Right atrium auricular region (tissue), 2 donors: ENCODE measurements at regions not wholly inside any gene's neighbourhood (a gene's known extent, or its start where the extent isn't known, plus 50 kb on each side); places are given as distances from the start of the nearest gene placed in this dataset.

Source experiments
- DNase-seq: peaks from one replicate; pipeline ENCODE4 v3.0.0-alpha.2; 2019; ENCODE audit warnings: low spot score
- H3K27ac ChIP-seq, 2 donors: fragments of 200-600 bp; sonication (generic); 1 replicate in 1 of 2; 2 replicates in 1 of 2; pipeline ENCODE4 v1.5.1; 2016 to 2019
- H3K27me3 ChIP-seq, 2 donors: fragments of 200-600 bp; sonication (generic); one replicate each; pipeline versions ENCODE4 v1.5.1 to v1.6.0; 2017 to 2019
- H3K36me3 ChIP-seq: fragments of 200-600 bp; sonication (generic); one replicate; pipeline ENCODE4 v1.5.1; 2016
- H3K4me1 ChIP-seq, 2 donors: fragments of 200-600 bp; sonication (generic); one replicate each; pipeline versions ENCODE4 v1.5.1 to v1.6.0; 2017 to 2019
- H3K4me3 ChIP-seq, 2 donors: fragments of 200-600 bp; sonication (generic); 1 replicate in 1 of 2; 2 replicates in 1 of 2; pipeline ENCODE4 v1.5.1; 2017 to 2019; ENCODE audit warnings: mild to moderate bottlenecking in 1 of 2, moderate library complexity in 1 of 2
- H3K9me3 ChIP-seq, 2 donors: fragments of 200-600 bp; sonication (generic); one replicate each; pipeline ENCODE4 v1.5.1; 2019
- TF ChIP-seq, protein P1 (sequence below), 2 donors: fragments of 200-600 bp; sonication (generic); IDR thresholded peaks; one replicate each; pipeline ENCODE4 v1.5.1; 2019; ENCODE audit warnings: antibody characterized with exemption in 2 of 2

DNA sequence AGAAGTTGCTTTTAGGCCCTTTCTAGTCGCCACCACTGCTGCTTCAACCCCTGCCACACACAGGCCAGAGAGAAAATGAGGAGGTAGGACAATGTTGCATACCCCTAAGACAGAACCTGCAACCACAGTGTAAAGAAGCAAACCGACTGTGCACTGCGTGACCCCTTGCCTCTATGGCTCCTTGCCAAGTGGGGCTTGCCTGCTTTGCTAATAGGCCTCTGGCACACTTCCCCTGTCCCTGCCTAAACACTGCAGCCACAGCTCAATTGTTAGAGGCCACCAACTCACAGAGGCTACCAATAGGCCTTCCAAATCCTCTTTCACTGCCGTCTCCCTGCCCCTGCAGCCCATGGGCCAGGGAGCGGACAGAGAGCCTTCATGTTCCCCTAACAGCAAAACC, 280.1 kb downstream of the CDH10 start:
- Histone ChIP-seq H3K27me3 (no peaks in the 10 kb centered on the region), H3K4me1 (no peaks in the 10 kb centered on the region), H3K36me3 (no peaks in the 10 kb centered on the region), H3K9me3 (no peaks in the 10 kb centered on the region), H3K4me3 (no peak overlapping the region), H3K27ac (no peak overlapping the region)
- TF ChIP-seq, protein P1, sequence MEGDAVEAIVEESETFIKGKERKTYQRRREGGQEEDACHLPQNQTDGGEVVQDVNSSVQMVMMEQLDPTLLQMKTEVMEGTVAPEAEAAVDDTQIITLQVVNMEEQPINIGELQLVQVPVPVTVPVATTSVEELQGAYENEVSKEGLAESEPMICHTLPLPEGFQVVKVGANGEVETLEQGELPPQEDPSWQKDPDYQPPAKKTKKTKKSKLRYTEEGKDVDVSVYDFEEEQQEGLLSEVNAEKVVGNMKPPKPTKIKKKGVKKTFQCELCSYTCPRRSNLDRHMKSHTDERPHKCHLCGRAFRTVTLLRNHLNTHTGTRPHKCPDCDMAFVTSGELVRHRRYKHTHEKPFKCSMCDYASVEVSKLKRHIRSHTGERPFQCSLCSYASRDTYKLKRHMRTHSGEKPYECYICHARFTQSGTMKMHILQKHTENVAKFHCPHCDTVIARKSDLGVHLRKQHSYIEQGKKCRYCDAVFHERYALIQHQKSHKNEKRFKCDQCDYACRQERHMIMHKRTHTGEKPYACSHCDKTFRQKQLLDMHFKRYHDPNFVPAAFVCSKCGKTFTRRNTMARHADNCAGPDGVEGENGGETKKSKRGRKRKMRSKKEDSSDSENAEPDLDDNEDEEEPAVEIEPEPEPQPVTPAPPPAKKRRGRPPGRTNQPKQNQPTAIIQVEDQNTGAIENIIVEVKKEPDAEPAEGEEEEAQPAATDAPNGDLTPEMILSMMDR (IDR thresholded peaks at IDR 0.05): no peak
- no peak for DNase-seq

DNA sequence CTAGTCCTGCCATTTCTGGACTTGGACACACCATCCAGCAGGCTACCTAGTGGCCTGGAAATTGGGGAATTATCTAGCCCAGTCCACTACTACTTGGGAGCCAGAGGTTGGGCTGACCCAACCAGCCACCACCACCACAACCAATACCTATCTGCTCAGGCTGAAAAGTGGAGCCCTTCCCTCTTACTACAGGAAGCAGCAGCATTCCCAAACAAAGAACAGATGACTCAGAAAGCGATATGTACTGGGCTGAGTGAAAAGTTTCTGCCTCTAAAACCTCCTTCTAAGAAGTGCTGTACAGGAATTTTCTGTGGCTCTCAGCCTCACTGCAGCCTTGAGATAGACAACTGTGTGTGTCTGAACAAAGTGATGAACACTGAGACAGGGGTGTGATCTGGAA, 279.4 kb downstream of the CDH10 start:
- H3K27me3 ChIP-seq: no peaks in the 10 kb centered on the region
- no peaks in the 10 kb centered on the region for H3K4me1 ChIP-seq
- H3K36me3 ChIP-seq: no peaks in the 10 kb centered on the region
- TF ChIP-seq, protein P1 (IDR thresholded peaks at IDR 0.05): no peak
- DNase-seq: no peak
- no peaks in the 10 kb centered on the region for H3K9me3 ChIP-seq
- no peak overlapping the region for H3K4me3 ChIP-seq
- no peak overlapping the region for H3K27ac ChIP-seq

DNA sequence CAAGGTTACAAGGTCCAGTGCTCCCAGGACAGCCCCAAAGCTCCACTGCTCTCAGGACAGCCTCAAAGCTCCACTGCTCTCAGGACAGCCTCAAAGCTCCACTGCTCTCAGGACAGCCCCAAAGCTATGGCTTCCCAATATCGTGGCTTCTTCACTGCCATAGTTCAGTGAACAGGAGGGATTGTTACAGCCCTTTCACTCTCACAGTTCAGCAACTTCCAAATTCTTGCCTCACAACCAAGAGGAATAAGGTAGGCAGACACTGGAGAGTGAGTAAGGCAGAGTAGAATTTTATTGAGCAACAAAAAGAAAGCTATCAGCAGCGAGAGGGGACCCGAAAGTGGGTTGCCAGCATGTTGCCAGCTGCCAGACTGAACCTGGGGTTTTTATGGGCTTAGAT, 277.6 kb downstream of the CDH10 start:
- H3K27me3 ChIP-seq: no peaks in the 10 kb centered on the region
- H3K27ac ChIP-seq: no peak overlapping the region
- H3K4me1 ChIP-seq: no peaks in the 10 kb centered on the region
- H3K4me3 ChIP-seq: no peak overlapping the region
- H3K36me3 ChIP-seq: no peaks in the 10 kb centered on the region
- TF ChIP-seq, protein P1 (IDR thresholded peaks at IDR 0.05): no peak
- H3K9me3 ChIP-seq: no peaks in the 10 kb centered on the region
- DNase-seq: no peak

DNA sequence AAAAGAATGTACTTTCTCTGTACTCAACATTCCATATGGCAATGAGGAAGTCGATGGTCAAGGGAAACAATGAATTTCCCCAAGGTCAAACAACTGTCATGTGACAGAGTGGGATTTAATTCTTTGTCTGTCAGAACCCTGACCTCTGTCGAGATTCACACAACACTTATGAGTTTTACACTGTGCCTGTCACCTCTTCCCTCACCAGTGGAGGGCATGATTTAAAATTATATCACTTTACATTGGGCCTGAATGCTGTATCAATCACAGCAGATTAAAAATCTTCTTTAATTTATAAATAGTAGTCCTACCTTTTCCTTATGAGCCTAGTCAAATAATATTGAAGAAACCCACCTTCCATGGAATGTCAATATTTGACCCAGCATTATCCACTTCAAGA, 276.7 kb downstream of the CDH10 start:
- no peaks in the 10 kb centered on the region for H3K4me1 ChIP-seq

DNA sequence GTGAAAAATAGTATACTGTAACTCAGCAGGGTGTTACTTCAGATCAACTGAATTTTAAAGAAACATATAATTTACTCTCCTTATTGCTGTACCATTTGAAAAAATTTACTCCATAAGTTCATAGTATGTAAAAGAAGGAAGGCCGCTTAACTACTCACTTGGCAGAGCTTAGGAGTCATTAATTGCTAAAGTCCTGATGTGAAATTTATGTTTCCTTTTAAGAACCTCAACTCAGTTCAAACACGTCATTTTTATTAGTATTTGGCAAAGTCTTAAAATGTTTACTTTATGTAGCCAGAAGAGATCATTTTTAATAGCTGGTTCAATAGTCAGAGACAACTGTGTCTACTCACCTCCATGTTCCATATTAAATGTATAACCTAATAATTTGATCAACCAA, 268.6 kb downstream of the CDH10 start:
- TF ChIP-seq, protein P1 (IDR thresholded peaks at IDR 0.05): no peak

More for the DNA sequence above, 276.7 kb downstream of the CDH10 start:
- H3K27ac ChIP-seq: no peak overlapping the region
- no peaks in the 10 kb centered on the region for H3K27me3 ChIP-seq
- no peak overlapping the region for H3K4me3 ChIP-seq
- TF ChIP-seq, protein P1 (IDR thresholded peaks at IDR 0.05): no peak
- no peak for DNase-seq
- no peaks in the 10 kb centered on the region for H3K9me3 ChIP-seq
- H3K36me3 ChIP-seq: no peaks in the 10 kb centered on the region

DNA sequence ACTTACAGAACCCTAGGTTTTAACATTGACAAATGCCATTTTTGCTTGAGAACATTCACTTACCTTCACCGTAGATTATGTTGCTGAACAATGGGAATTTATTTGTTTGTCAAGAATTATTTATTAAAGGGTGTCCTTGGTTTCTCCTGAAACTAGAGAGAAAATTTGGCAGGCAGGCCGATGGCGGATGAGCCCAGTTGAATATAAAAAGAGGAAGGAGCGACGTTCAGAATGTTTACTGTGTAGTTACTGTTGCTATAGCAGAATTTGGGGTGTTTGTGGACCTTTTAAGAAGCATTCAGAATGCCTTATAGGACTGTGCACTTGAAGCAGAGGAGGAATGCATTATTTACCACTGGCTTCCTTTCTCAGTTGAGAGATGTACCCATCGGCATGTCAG, 268.2 kb downstream of the CDH10 start:
- no peak for DNase-seq
- TF ChIP-seq, protein P1 (IDR thresholded peaks at IDR 0.05): no peak
- no peak overlapping the region for H3K27ac ChIP-seq
- no peaks in the 10 kb centered on the region for H3K4me1 ChIP-seq
- no peaks in the 10 kb centered on the region for H3K36me3 ChIP-seq
- no peaks in the 10 kb centered on the region for H3K9me3 ChIP-seq
- H3K4me3 ChIP-seq: no peak overlapping the region
- H3K27me3 ChIP-seq: no peaks in the 10 kb centered on the region

More for the DNA sequence above, 268.6 kb downstream of the CDH10 start:
- no peak for DNase-seq
- Histone ChIP-seq H3K4me3 (no peak overlapping the region), H3K4me1 (no peaks in the 10 kb centered on the region), H3K27me3 (no peaks in the 10 kb centered on the region), H3K27ac (no peak overlapping the region), H3K9me3 (no peaks in the 10 kb centered on the region), H3K36me3 (no peaks in the 10 kb centered on the region)
